Vagina (tissue), 2 donors: ENCODE measurements at regions not wholly inside any gene's neighbourhood (a gene's known extent, or its start where the extent isn't known, plus 50 kb on each side); places are given as distances from the start of the nearest gene placed in this dataset.

Experiments
- POLR2A ChIP-seq, 2 donors: fragments of 450-650 bp; IDR thresholded peaks; one replicate each; pipeline ENCODE4 v1.6.1; 2017; ENCODE audit warnings: antibody characterized with exemption in 2 of 2, mild to moderate bottlenecking in 2 of 2, moderate library complexity in 2 of 2
- POLR2AphosphoS5 ChIP-seq, 2 donors: sonication (generic); formaldehyde crosslinking; IDR thresholded peaks; one replicate each; pipeline ENCODE4 v1.9.0; 2017; ENCODE audit warnings: antibody characterized with exemption in 2 of 2, mild to moderate bottlenecking in 2 of 2, low read depth in 1 of 2; ENCODE audit not compliant: insufficient read depth in 1 of 2
- TF ChIP-seq, protein P1 (sequence below), 3 experiments: fragments of 450-650 bp in 2 of 3; fragments of 200-600 bp in 1 of 3; sonication (generic) in 1 of 3; IDR thresholded peaks; one replicate each; pipeline ENCODE4 v1.5.1; 2017 to 2019; ENCODE audit warnings: antibody characterized with exemption in 3 of 3, mild to moderate bottlenecking in 2 of 3, moderate library complexity in 2 of 3

DNA sequence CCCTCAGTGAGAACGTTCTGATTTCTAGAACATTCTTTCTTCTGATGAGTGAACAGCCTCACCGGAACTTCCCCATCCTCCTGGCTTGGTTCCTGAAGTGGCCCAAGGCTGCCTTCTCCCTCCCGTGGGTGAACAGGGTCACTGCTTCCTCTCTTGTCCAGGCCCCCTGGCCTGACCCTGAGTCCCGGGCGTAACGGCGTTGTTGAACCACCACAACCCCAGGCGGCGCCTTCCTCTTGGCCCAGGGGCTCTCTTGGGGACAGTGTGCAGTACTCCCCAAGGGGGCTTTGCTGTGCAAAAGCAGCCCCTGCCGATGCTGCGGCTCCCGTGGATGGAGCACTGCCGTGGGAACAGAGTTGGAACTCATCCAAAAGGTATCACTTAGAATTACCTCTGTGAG lies 147.2 kb downstream of the TSN start:
- TF ChIP-seq, protein P1, sequence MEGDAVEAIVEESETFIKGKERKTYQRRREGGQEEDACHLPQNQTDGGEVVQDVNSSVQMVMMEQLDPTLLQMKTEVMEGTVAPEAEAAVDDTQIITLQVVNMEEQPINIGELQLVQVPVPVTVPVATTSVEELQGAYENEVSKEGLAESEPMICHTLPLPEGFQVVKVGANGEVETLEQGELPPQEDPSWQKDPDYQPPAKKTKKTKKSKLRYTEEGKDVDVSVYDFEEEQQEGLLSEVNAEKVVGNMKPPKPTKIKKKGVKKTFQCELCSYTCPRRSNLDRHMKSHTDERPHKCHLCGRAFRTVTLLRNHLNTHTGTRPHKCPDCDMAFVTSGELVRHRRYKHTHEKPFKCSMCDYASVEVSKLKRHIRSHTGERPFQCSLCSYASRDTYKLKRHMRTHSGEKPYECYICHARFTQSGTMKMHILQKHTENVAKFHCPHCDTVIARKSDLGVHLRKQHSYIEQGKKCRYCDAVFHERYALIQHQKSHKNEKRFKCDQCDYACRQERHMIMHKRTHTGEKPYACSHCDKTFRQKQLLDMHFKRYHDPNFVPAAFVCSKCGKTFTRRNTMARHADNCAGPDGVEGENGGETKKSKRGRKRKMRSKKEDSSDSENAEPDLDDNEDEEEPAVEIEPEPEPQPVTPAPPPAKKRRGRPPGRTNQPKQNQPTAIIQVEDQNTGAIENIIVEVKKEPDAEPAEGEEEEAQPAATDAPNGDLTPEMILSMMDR (IDR thresholded peaks at IDR 0.05), result no peak
- no peak for TF ChIP-seq POLR2AphosphoS5 (IDR thresholded peaks at IDR 0.05; ENCODE audit: insufficient read depth in 1 of 2, low read depth in 1 of 2)
- no peak for TF ChIP-seq POLR2A (IDR thresholded peaks at IDR 0.05)
